Psoas muscle (tissue), 7 donors: ENCODE measurements at regions not wholly inside any gene's neighbourhood (a gene's known extent, or its start where the extent isn't known, plus 50 kb on each side); places are given as distances from the start of the nearest gene placed in this dataset.
"Not testable (repeated sequence)": the region's sequence is repeated elsewhere in the genome, so short reads cannot be mapped to it uniquely, and the experiment has no call there.

ENCODE experiments used
- ATAC-seq, 4 donors: fragments of 200-7000 bp; cut with Tn5 transposase; one replicate each; pipeline ENCODE4 v1.9.1; 2020; ENCODE audit warnings: moderate library complexity in 3 of 4, mild to moderate bottlenecking in 2 of 4
- DNase-seq, 2 donors: peaks; one replicate each; pipeline ENCODE4 v3.0.0-alpha.2; 2020
- H3K27ac ChIP-seq: fragments of 200-600 bp; one replicate; pipeline ENCODE4 v1.8.0; 2022
- H3K27me3 ChIP-seq, 3 donors: fragments of 200-600 bp in 1 of 3; one replicate each; pipeline versions ENCODE4 v1.6.1 to v1.8.0; 2013 to 2022; ENCODE audit warnings: low read length in 2 of 3, mild to moderate bottlenecking in 2 of 3, moderate library complexity in 1 of 3; ENCODE audit not compliant: insufficient read depth in 3 of 3
- H3K36me3 ChIP-seq, 2 donors: fragments of 200-600 bp in 1 of 2; one replicate each; pipeline versions ENCODE4 v1.6.1 to v1.8.0; 2013 to 2022; ENCODE audit warnings: low read depth in 1 of 2, mild to moderate bottlenecking in 1 of 2, moderate library complexity in 1 of 2; ENCODE audit not compliant: insufficient read depth in 1 of 2
- H3K4me1 ChIP-seq: fragments of 200-600 bp; one replicate; pipeline ENCODE4 v1.8.0; 2022
- H3K4me3 ChIP-seq: fragments of 200-600 bp; one replicate; pipeline ENCODE4 v1.8.0; 2022; ENCODE audit warnings: mild to moderate bottlenecking
- H3K9me3 ChIP-seq: fragments of 200-600 bp; one replicate; pipeline ENCODE4 v1.8.0; 2022
- CTCF ChIP-seq: fragments of 200-600 bp; IDR thresholded peaks from one replicate; pipeline ENCODE4 v1.8.0; 2022; ENCODE audit warnings: antibody characterized with exemption
- WGBS, 3 donors: extraction: QIAGEN DNeasy Blood & Tissue Kit; methylation state at CpG; one replicate each; pipeline versions ENCODE4 v1.1.6 to v1.1.7; 2013; 5-methylcytosine and 5-hydroxymethylcytosine counted together
- intact Hi-C, 2 donors: fragments of 100-400 bp; cut with DNase I; formaldehyde crosslinking; loops; one replicate each; pipeline versions ENCODE4 v1.11.0 to v1.14.2; 2022
- donor health status: healthy with polysubstance abuse.
- donor health status: DM: no; HTN: no; CAD: no; lungs with moderate emphysema.
- donor health status: Bipolar disorder and iron deficiency.
- donor health status: healthy.
- donor health status: DM: yes; HTN: yes; CAD: no.
- donor health status: DM: no; HTN: no; CAD: no.
- donor health status: DM: yes; HTN: yes; CAD: no.

GRCh38 chr2:184316921-184317320 is 281.4 kb upstream of the ZNF804A start:
- ATAC-seq (no peak), DNase-seq (no peak)
- WGBS, 3 donors, result 73 to 77% (median 75%) methylated on average over 2 of the region's 2 CpGs
- intact Hi-C loops, result no loop called here
- Histone ChIP-seq H3K4me3 (no peak overlapping the region), H3K9me3 (no peaks in the 10 kb centered on the region), H3K4me1 (no peaks in the 10 kb centered on the region), H3K27me3 (no peaks in the 10 kb centered on the region), H3K36me3 (no peaks in the 10 kb centered on the region), H3K27ac (no peak overlapping the region)
- TF ChIP-seq CTCF, result no peak

GRCh38 chr2:184322615-184323014 is 275.7 kb upstream of the ZNF804A start:
- Histone ChIP-seq H3K36me3 (no peaks in the 10 kb centered on the region), H3K27me3 (no peaks in the 10 kb centered on the region), H3K4me1 (no peaks in the 10 kb centered on the region), H3K9me3 (no peaks in the 10 kb centered on the region), H3K4me3 (no peak overlapping the region), H3K27ac (no peak overlapping the region)
- WGBS, 3 donors, result 78 to 84% (median 80%) methylated on average over 3 of the region's 3 CpGs
- intact Hi-C loops, result no loop called here
- no peak for ATAC-seq
- no peak for DNase-seq
- no peak for TF ChIP-seq CTCF

GRCh38 chr2:184326066-184326465 is 272.3 kb upstream of the ZNF804A start:
- ATAC-seq, result no peak
- Histone ChIP-seq H3K27ac (no peak overlapping the region), H3K9me3 (no peaks in the 10 kb centered on the region), H3K36me3 (no peaks in the 10 kb centered on the region), H3K27me3 (no peaks in the 10 kb centered on the region), H3K4me3 (no peak overlapping the region), H3K4me1 (no peaks in the 10 kb centered on the region)
- intact Hi-C loops, result no loop called here
- 43 to 67% (median 54%) methylated on average over 2 of the region's 2 CpGs for WGBS, 3 donors
- no peak for TF ChIP-seq CTCF
- DNase-seq, result no peak

- intact Hi-C loops, H3K36me3 ChIP-seq: not testable (repeated sequence)
Observed at GRCh38 chr2:184327805-184328204, 270.5 kb upstream of the ZNF804A start.

GRCh38 chr2:184330561-184330960 is 267.8 kb upstream of the ZNF804A start:
- DNase-seq, H3K4me1 ChIP-seq, H3K9me3 ChIP-seq, intact Hi-C loops, ATAC-seq, H3K4me3 ChIP-seq, H3K36me3 ChIP-seq, H3K27me3 ChIP-seq, H3K27ac ChIP-seq: not testable (repeated sequence)
- WGBS, 3 donors, result 95 to 96% (median 95%) methylated on average over 18 of the region's 18 CpGs

More at GRCh38 chr2:184327805-184328204, 270.5 kb upstream of the ZNF804A start:
- H3K4me1 ChIP-seq, H3K4me3 ChIP-seq, H3K27ac ChIP-seq, H3K27me3 ChIP-seq, H3K9me3 ChIP-seq, ATAC-seq: not testable (repeated sequence)
- peak in 1 of 2 donors; percentile 42 for DNase-seq
- 85 to 90% (median 86%) methylated on average over 22 to 30 of the region's 30 CpGs for WGBS, 3 donors

GRCh38 chr2:184336688-184337087 is 261.6 kb upstream of the ZNF804A start:
- intact Hi-C loops, result no loop called here
- Histone ChIP-seq H3K27me3 (no peaks in the 10 kb centered on the region), H3K9me3 (no peaks in the 10 kb centered on the region), H3K36me3 (no peaks in the 10 kb centered on the region), H3K27ac (no peak overlapping the region), H3K4me3 (no peak overlapping the region), H3K4me1 (no peaks in the 10 kb centered on the region)
- no peak for ATAC-seq
- WGBS, 3 donors, result 51 to 56% (median 54%) methylated on average over 1 of the region's 1 CpG
- no peak for TF ChIP-seq CTCF
- no peak for DNase-seq
